GM21723 (cell line): ENCODE measurements at regions not wholly inside any gene's neighbourhood (a gene's known extent, or its start where the extent isn't known, plus 50 kb on each side); places are given as distances from the start of the nearest gene placed in this dataset.
"Not testable (repeated sequence)": the region's sequence is repeated elsewhere in the genome, so short reads cannot be mapped to it uniquely, and the experiment has no call there.

Experiments
- ATAC-seq: cut with Tn5 transposase; IDR thresholded peaks from one replicate; pipeline ENCODE4 v1.9.1; 2021; ENCODE audit warnings: mild to moderate bottlenecking, moderate library complexity; ENCODE audit not compliant: unreplicated experiment

GRCh38 chr9:32884482-32884881, 101.1 kb downstream of the TMEM215 start:
- ATAC-seq: no peak

- no peak for ATAC-seq
Measured at GRCh38 chr9:32886021-32886420, 102.7 kb downstream of the TMEM215 start.

GRCh38 chr9:32894485-32894884, 106.9 kb downstream of the APTX start:
- ATAC-seq: not testable (repeated sequence)

- ATAC-seq: no peak
Measured at GRCh38 chr9:32899181-32899580, 102.2 kb downstream of the APTX start.

GRCh38 chr9:32899761-32900160, 101.7 kb downstream of the APTX start:
- no peak for ATAC-seq

- peak; percentile 97 for ATAC-seq
Measured at GRCh38 chr9:32906213-32906612, 95.2 kb downstream of the APTX start.

GRCh38 chr9:32915802-32916201, 85.6 kb downstream of the APTX start:
- ATAC-seq: no peak

GRCh38 chr9:32918628-32919027, 82.8 kb downstream of the APTX start:
- no peak for ATAC-seq
